ENCODE measurements at regions not wholly inside any gene's neighbourhood (a gene's known extent, or its start where the extent isn't known, plus 50 kb on each side); places are given as distances from the start of the nearest gene placed in this dataset.

DNA sequence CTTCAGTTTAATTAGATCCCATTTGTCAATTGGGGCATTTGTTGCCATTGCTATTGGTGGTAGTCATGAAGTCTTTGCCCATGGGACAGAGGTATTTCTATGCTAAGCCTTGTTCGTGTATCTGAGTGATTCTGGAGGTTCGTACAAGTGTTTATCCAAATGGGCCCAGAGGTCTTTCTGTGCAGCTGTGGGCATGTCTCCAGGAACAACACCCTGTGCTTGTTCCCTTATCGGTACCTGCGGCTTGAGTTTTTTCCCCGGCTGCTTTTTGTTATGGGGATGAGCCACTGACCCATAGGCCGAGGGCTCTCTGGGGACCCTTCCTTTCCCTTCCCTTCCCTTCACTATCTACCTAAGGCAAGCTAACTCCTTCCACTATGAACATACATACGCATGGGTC, 81.4 kb upstream of the WDR1 start:
- ChIA-PET POLR2A (no interaction called here), CTCF (no interaction called here)
- Mint-ChIP-seq H3K27ac (no peak overlapping the region), H3K9me3 (peaks cover 85% of the 10 kb centered on the region), H3K4me1 (no peaks in the 10 kb centered on the region), H3K36me3 (peaks cover 20% of the 10 kb centered on the region), H3K27me3 (ENCODE audit: low read depth) (peaks cover 6% of the 10 kb centered on the region), H3K4me3 (no peak overlapping the region)
- DNase-seq (ENCODE audit: low spot score) (no peak), ATAC-seq (no peak)
- TF ChIP-seq GRHL2 (CRISPR knock-in tag; IDR thresholded peaks at IDR 0.05; ENCODE audit: insufficient replicate concordance, severe bottlenecking) (no peak), IRF2 (CRISPR knock-in tag; IDR thresholded peaks at IDR 0.05; ENCODE audit: borderline replicate concordance, low read depth) (no peak), CBFB (CRISPR knock-in tag; IDR thresholded peaks at IDR 0.05; ENCODE audit: low read depth) (no peak), SOX15 (CRISPR knock-in tag; IDR thresholded peaks at IDR 0.05) (no peak), JUN (CRISPR knock-in tag; IDR thresholded peaks at IDR 0.05) (no peak), HMGA2 (CRISPR knock-in tag; IDR thresholded peaks at IDR 0.05) (no peak), FOXK1 (CRISPR knock-in tag; IDR thresholded peaks at IDR 0.05) (no peak), MXD4 (CRISPR knock-in tag; IDR thresholded peaks at IDR 0.05; ENCODE audit: borderline replicate concordance) (no peak)
- TF ChIP-seq, protein P1, sequence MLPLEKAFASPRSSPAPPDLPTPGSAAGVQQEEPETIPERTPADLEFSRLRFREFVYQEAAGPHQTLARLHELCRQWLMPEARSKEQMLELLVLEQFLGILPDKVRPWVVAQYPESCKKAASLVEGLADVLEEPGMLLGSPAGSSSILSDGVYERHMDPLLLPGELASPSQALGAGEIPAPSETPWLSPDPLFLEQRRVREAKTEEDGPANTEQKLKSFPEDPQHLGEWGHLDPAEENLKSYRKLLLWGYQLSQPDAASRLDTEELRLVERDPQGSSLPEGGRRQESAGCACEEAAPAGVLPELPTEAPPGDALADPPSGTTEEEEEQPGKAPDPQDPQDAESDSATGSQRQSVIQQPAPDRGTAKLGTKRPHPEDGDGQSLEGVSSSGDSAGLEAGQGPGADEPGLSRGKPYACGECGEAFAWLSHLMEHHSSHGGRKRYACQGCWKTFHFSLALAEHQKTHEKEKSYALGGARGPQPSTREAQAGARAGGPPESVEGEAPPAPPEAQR (CRISPR knock-in tag; IDR thresholded peaks at IDR 0.05) = no peak
- TF ChIP-seq, protein P2, sequence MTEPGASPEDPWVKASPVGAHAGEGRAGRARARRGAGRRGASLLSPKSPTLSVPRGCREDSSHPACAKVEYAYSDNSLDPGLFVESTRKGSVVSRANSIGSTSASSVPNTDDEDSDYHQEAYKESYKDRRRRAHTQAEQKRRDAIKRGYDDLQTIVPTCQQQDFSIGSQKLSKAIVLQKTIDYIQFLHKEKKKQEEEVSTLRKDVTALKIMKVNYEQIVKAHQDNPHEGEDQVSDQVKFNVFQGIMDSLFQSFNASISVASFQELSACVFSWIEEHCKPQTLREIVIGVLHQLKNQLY (CRISPR knock-in tag; IDR thresholded peaks at IDR 0.05) = no peak

DNA sequence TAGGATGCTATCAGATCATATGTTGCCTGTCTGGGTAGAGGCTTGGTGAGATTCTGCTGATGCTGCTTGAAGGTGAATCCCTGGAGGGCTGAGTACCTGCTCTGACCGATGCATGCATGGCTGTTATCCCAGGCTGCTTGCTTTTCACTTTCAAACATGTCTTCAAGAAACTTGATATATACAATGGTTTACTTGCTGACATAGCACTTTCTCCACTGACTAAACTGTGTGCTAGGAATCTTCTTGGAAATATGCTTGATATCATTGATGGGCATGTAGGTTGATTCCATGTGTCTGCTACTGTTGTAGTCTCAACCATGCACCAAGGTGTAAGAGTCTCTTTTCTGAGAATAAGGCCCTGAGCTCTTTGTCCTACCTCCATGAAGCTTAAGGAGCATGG, 79.6 kb upstream of the WDR1 start:
- ChIA-PET CTCF (interaction anchor here (0.6 kb wide), 1 partner anchor 13 kb away, joined by 3 read pairs; no protein-coding TSS in a partner anchor), POLR2A (no interaction called here)
- no peak for TF ChIP-seq EMX1 (CRISPR knock-in tag; IDR thresholded peaks at IDR 0.05)
- Mint-ChIP-seq H3K36me3 (peaks cover 20% of the 10 kb centered on the region), H3K27ac (no peak overlapping the region), H3K4me1 (no peaks in the 10 kb centered on the region), H3K4me3 (no peak overlapping the region), H3K9me3 (peaks cover 84% of the 10 kb centered on the region), H3K27me3 (ENCODE audit: low read depth) (peaks cover 6% of the 10 kb centered on the region)
- ATAC-seq (no peak), DNase-seq (ENCODE audit: low spot score) (no peak)

DNA sequence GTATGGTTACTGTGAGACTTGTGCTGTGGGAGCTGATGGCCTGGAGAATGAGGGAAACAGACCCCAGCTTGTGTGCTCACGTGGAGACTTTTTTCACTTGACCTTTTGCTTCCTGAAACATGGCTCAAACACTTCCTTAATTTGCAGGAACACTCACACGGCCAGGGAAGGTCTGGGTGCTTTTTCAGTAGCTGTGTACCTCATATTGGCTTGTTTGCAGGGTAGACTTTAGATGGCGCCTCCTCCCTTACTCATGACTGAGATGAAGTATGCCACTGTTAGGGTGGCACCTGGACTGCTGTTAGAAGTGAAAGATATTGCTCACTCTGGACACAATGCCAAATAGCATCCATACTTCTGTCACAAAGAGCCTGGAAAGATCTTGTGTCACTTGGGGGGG, 75.7 kb upstream of the WDR1 start:
- Mint-ChIP-seq H3K27ac (no peak overlapping the region), H3K36me3 (peaks cover 15% of the 10 kb centered on the region), H3K4me3 (no peak overlapping the region), H3K27me3 (ENCODE audit: low read depth) (peaks cover 3% of the 10 kb centered on the region; the same call in 1 of the 2 replicates), H3K4me1 (no peaks in the 10 kb centered on the region), H3K9me3 (peaks cover 64% of the 10 kb centered on the region)
- ATAC-seq (0 out of 2 replicates have a peak, but pooled peaks have one; percentile 34), DNase-seq (ENCODE audit: low spot score) (no peak)
- CTCF ChIA-PET = interaction anchor here (0.9 to 1.8 kb wide), 4 partner anchors 27 to 334 kb away, joined by 3 to 5 read pairs (median 3); no protein-coding TSS in a partner anchor
- TF ChIP-seq, protein P3, sequence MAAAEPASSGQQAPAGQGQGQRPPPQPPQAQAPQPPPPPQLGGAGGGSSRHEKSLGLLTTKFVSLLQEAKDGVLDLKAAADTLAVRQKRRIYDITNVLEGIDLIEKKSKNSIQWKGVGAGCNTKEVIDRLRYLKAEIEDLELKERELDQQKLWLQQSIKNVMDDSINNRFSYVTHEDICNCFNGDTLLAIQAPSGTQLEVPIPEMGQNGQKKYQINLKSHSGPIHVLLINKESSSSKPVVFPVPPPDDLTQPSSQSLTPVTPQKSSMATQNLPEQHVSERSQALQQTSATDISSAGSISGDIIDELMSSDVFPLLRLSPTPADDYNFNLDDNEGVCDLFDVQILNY (CRISPR knock-in tag; IDR thresholded peaks at IDR 0.05) = no peak
- TF ChIP-seq NR3C1 (CRISPR knock-in tag; conservative IDR thresholded peaks at IDR 0.05; ENCODE audit: low read depth) = no peak
- TF ChIP-seq, protein P4, sequence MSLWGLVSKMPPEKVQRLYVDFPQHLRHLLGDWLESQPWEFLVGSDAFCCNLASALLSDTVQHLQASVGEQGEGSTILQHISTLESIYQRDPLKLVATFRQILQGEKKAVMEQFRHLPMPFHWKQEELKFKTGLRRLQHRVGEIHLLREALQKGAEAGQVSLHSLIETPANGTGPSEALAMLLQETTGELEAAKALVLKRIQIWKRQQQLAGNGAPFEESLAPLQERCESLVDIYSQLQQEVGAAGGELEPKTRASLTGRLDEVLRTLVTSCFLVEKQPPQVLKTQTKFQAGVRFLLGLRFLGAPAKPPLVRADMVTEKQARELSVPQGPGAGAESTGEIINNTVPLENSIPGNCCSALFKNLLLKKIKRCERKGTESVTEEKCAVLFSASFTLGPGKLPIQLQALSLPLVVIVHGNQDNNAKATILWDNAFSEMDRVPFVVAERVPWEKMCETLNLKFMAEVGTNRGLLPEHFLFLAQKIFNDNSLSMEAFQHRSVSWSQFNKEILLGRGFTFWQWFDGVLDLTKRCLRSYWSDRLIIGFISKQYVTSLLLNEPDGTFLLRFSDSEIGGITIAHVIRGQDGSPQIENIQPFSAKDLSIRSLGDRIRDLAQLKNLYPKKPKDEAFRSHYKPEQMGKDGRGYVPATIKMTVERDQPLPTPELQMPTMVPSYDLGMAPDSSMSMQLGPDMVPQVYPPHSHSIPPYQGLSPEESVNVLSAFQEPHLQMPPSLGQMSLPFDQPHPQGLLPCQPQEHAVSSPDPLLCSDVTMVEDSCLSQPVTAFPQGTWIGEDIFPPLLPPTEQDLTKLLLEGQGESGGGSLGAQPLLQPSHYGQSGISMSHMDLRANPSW (CRISPR knock-in tag; conservative IDR thresholded peaks at IDR 0.05; ENCODE audit: low read depth) = no peak
- TF ChIP-seq PRRX2 (CRISPR knock-in tag; IDR thresholded peaks at IDR 0.05) = no peak
- TF ChIP-seq, protein P5, sequence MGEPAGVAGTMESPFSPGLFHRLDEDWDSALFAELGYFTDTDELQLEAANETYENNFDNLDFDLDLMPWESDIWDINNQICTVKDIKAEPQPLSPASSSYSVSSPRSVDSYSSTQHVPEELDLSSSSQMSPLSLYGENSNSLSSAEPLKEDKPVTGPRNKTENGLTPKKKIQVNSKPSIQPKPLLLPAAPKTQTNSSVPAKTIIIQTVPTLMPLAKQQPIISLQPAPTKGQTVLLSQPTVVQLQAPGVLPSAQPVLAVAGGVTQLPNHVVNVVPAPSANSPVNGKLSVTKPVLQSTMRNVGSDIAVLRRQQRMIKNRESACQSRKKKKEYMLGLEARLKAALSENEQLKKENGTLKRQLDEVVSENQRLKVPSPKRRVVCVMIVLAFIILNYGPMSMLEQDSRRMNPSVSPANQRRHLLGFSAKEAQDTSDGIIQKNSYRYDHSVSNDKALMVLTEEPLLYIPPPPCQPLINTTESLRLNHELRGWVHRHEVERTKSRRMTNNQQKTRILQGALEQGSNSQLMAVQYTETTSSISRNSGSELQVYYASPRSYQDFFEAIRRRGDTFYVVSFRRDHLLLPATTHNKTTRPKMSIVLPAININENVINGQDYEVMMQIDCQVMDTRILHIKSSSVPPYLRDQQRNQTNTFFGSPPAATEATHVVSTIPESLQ (CRISPR knock-in tag; IDR thresholded peaks at IDR 0.05) = no peak
- POLR2A ChIA-PET = no interaction called here

Data from WTC11 (cell line).